ENCODE measurements at regions not wholly inside any gene's neighbourhood (a gene's known extent, or its start where the extent isn't known, plus 50 kb on each side); places are given as distances from the start of the nearest gene placed in this dataset.

DNA sequence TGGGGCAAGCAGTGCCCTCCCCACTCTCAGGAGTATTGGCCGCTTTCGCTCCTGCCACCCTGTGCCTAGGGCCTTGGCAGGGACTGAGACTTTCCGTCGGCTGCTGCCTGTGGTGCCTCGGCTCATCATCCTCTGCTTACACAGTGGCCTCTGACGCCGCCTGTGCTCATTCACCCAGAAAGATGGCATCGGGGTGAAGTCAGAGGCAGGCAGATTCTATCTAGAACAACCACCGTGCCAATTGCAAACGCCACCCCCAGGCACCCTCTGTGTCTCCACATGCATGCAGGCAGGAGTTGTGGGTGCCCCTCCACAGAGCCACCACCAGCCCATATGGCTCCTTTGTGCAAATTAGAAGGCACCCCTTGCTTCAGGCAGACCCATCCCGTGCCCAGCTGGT, 154.2 kb upstream of the GSE1 start:
- no peak overlapping the region for H3K27ac Mint-ChIP-seq
- no peak for ATAC-seq (replicated peaks in 1 of 2)
- H3K9me3 Mint-ChIP-seq, result no peaks in the 10 kb centered on the region

GRCh38 chr16:85459529-85460251, 153.4 kb upstream of the GSE1 start:
- H3K4me1 Mint-ChIP-seq (ENCODE audit: low read depth), result peaks cover 11% of the 10 kb centered on the region
- ATAC-seq (replicated peaks in 1 of 2) (no peak), DNase-seq (no peak)
- no peak overlapping the region for H3K4me3 Mint-ChIP-seq
- no peaks in the 10 kb centered on the region for H3K36me3 Mint-ChIP-seq (ENCODE audit: insufficient read depth in 2 of 2)
- no peak overlapping the region for H3K27ac Mint-ChIP-seq
- H3K27me3 Mint-ChIP-seq (ENCODE audit: low read depth), result peaks cover 23% of the 10 kb centered on the region
- H3K9me3 Mint-ChIP-seq, result no peaks in the 10 kb centered on the region

More for the DNA sequence above, 154.2 kb upstream of the GSE1 start:
- H3K4me1 Mint-ChIP-seq (ENCODE audit: low read depth), result peaks cover 11% of the 10 kb centered on the region
- DNase-seq, result no peak
- H3K27me3 Mint-ChIP-seq (ENCODE audit: low read depth), result peaks cover 22% of the 10 kb centered on the region
- no peak overlapping the region for H3K4me3 Mint-ChIP-seq
- H3K36me3 Mint-ChIP-seq (ENCODE audit: insufficient read depth in 2 of 2), result no peaks in the 10 kb centered on the region

DNA sequence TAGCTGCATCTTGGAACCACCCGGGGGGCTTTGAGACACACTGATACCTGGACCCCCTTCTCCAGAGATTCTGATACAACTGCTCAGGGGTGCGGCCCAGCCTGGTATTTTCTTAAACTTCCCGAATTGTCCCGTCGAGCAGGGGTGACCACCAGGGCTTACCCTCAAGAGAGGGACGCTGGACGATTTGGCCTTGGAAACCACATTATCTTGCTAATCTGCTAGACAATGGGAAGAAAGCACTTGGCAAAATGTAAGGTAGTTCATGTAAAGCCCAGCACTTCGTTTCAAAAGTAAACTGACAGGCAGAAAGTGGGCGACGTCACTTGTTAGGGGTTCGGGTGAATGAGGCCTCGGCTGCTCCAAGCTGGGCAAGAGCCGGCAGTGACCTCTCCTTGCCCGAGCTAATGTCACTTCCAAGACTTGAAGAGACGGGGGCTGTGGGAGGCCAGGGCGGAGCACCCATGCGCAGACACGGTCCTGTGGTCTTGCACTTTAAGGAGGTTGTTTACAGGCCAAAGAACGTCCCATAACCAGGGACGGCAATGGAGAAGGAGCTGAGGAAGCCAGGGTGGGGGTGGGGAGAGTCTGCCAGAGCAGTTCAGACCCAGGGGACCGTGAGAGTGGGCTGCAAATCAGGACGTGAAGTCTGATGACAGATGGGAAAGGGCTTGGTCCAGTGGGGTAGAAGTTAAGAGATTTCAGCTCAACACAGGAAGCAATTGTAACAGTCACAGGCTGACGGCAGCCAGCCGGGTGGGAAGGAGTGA, 152.7 kb upstream of the GSE1 start:
- no peaks in the 10 kb centered on the region for H3K9me3 Mint-ChIP-seq
- ATAC-seq (replicated peaks in 1 of 2) (no peak), DNase-seq (no peak)
- H3K4me3 Mint-ChIP-seq, result no peak overlapping the region
- H3K27me3 Mint-ChIP-seq (ENCODE audit: low read depth), result peaks cover 27% of the 10 kb centered on the region
- H3K4me1 Mint-ChIP-seq (ENCODE audit: low read depth), result peaks cover 11% of the 10 kb centered on the region
- no peaks in the 10 kb centered on the region for H3K36me3 Mint-ChIP-seq (ENCODE audit: insufficient read depth in 2 of 2)
- no peak overlapping the region for H3K27ac Mint-ChIP-seq

DNA sequence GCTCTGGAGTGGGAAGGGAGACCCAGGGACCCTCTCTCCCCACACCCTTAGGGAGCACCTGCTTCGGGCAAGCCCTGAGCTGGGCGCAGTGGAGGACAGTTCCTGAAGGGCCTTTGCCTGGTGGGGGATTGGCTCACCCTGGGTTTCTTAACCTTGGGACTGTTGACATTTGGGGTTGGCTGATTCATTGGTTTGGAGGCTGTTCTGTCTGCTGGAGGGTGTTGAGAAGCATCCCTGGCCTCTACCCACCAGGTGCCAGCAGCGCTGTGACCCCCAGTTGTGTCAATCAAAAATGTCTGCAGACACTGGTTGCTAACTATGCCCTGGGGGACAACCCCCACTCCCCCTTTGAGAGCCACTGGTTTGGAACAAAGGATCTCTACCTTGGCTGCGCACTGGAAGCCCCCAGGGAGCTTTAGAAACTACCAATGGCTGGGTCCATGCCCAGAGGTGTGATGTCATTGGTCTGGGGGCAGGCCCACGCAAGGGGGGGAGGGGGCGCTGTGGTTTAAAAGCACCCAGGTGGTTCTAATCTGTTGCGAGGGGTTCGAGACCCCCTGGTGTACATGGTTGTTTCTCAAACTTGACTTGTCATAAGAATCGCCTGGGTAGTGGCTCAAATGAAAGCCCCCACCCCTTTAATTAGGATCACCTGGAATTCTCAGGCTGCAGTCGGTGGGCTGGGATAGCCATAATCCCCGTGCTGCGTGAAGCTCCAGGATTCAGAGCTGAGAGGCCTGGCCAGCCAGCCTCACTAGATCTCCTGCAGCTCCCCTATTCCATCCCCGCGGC, 151.9 kb upstream of the GSE1 start:
- ATAC-seq (replicated peaks in 1 of 2) (no peak), DNase-seq (no peak)
- Mint-ChIP-seq H3K36me3 (ENCODE audit: insufficient read depth in 2 of 2) (no peaks in the 10 kb centered on the region), H3K4me1 (ENCODE audit: low read depth) (peaks cover 11% of the 10 kb centered on the region), H3K27ac (no peak overlapping the region), H3K9me3 (no peaks in the 10 kb centered on the region), H3K27me3 (ENCODE audit: low read depth) (peaks cover 31% of the 10 kb centered on the region), H3K4me3 (no peak overlapping the region)

- H3K36me3 Mint-ChIP-seq (ENCODE audit: insufficient read depth in 2 of 2), result no peaks in the 10 kb centered on the region
- no peak overlapping the region for H3K27ac Mint-ChIP-seq
- H3K4me1 Mint-ChIP-seq (ENCODE audit: low read depth), result peaks cover 11% of the 10 kb centered on the region
- H3K4me3 Mint-ChIP-seq, result peak overlapping the region; percentile 83 to 85
- ATAC-seq (replicated peaks in 1 of 2) (peak; percentile 41 to 44), DNase-seq (peak in 1 of 2 donors; percentile 14)
- H3K9me3 Mint-ChIP-seq, result no peaks in the 10 kb centered on the region
- H3K27me3 Mint-ChIP-seq (ENCODE audit: low read depth), result peaks cover 31% of the 10 kb centered on the region
These were observed 151.1 kb upstream of the GSE1 start for GRCh38 chr16:85461814-85462713.

- ATAC-seq (replicated peaks in 1 of 2) (peak; percentile 9), DNase-seq (no peak)
- Mint-ChIP-seq H3K36me3 (ENCODE audit: insufficient read depth in 2 of 2) (no peaks in the 10 kb centered on the region), H3K27me3 (ENCODE audit: low read depth) (peaks cover 31% of the 10 kb centered on the region), H3K4me3 (peak overlapping the region; percentile 48 to 56), H3K9me3 (no peaks in the 10 kb centered on the region), H3K27ac (no peak overlapping the region), H3K4me1 (ENCODE audit: low read depth) (peaks cover 11% of the 10 kb centered on the region)
These were observed 150.2 kb upstream of the GSE1 start for GRCh38 chr16:85462714-85463611.

DNA sequence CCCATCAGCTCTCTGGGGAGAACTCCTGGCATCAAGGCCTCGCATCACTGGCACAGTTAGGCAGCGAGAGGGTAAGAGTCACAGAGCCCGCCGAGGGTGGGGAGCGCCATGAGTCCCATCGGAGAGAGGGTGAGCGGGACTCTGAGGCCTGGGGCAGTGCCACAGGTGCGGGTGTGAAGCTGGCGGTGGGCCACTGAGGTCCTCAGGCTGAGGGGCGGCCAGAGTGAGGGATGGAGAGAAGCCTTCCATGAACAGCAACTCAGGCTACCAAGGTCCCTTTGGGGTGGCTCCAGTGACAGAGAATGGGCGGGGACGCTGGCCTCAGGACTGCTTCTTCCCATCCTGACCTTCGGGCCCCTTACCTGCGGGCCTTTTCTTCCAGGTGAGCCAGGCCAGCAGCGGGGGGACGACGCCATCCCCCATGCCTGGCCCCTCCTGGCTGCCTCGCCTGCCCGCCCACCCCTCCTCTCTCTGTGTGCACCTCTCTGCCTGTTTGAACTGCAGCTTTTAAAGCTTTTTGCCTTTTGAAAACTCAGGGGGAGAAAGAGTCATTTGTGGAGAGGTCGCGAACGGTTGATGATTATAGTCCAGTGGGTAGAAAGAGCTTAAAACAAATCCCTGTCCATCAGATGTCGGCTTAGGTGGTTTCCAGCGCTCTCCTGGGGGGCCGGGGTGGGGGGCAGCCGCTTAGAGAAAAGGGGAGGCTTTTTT, 149.3 kb upstream of the GSE1 start:
- no peak overlapping the region for H3K27ac Mint-ChIP-seq
- H3K4me3 Mint-ChIP-seq, result no peak overlapping the region
- no peaks in the 10 kb centered on the region for H3K9me3 Mint-ChIP-seq
- H3K27me3 Mint-ChIP-seq (ENCODE audit: low read depth), result peaks cover 31% of the 10 kb centered on the region
- H3K4me1 Mint-ChIP-seq (ENCODE audit: low read depth), result peaks cover 11% of the 10 kb centered on the region
- no peaks in the 10 kb centered on the region for H3K36me3 Mint-ChIP-seq (ENCODE audit: insufficient read depth in 2 of 2)
- ATAC-seq (replicated peaks in 1 of 2), result no peak
- DNase-seq, result no peak

GRCh38 chr16:85464383-85465305, 148.5 kb upstream of the GSE1 start:
- no peaks in the 10 kb centered on the region for H3K36me3 Mint-ChIP-seq (ENCODE audit: insufficient read depth in 2 of 2)
- no peak overlapping the region for H3K4me3 Mint-ChIP-seq
- no peak for DNase-seq
- ATAC-seq (replicated peaks in 1 of 2), result no peak
- no peak overlapping the region for H3K27ac Mint-ChIP-seq
- no peaks in the 10 kb centered on the region for H3K9me3 Mint-ChIP-seq
- H3K27me3 Mint-ChIP-seq (ENCODE audit: low read depth), result peaks cover 31% of the 10 kb centered on the region
- peaks cover 11% of the 10 kb centered on the region for H3K4me1 Mint-ChIP-seq (ENCODE audit: low read depth)

DNA sequence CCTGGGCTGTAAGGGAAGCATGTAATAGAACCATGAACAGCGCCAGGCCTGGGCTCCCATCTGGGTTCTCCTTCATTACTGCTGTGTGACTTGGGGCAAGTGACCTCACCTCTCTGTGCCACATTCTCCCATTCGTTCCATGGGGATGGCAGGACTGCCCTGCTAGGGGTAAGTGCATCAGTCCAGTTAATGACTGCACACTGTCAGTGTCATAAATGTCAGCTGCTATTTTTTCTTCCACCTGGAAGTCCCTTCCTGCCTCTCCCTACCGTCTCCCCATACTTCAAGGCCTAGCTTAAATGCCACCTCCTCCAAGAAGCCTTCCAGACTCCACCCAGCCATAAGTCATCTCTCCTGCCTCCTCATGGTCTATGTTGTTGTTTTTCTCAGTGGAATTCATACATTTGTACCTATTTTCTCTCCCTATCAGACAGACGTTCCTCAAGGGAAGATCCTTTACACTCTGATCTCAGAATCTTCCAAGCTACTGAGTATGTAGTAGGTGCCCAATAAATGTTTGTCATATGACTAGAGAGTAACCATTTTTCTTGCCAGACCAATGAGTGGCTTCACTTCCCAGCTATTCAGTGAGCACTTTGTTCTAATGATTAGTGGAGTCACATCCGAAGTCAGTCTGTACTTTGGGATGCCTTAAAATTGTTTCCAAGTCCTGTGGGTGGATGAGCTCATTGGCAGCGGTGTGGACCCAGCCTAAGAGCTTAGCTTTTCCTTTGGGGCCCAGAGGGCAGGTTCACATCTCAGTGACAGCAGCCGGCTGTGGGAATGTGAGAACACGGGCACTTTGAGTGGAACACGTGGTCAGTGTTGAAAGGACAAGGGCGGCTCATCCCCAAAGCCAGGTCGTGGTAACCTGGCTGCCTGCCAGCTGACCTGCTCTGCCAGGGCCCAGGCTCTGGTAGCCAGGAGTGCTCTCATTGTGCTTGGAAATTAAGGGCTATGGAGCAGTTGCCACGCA, 147.5 kb upstream of the GSE1 start:
- DNase-seq (no peak), ATAC-seq (replicated peaks in 1 of 2) (no peak)
- Mint-ChIP-seq H3K27me3 (ENCODE audit: low read depth) (peaks cover 27% of the 10 kb centered on the region), H3K4me3 (no peak overlapping the region), H3K36me3 (ENCODE audit: insufficient read depth in 2 of 2) (no peaks in the 10 kb centered on the region), H3K4me1 (ENCODE audit: low read depth) (peaks cover 9% of the 10 kb centered on the region), H3K27ac (no peak overlapping the region), H3K9me3 (no peaks in the 10 kb centered on the region)

GRCh38 chr16:85466304-85466700, 146.8 kb upstream of the GSE1 start:
- H3K36me3 Mint-ChIP-seq (ENCODE audit: insufficient read depth in 2 of 2), result no peaks in the 10 kb centered on the region
- DNase-seq (no peak), ATAC-seq (replicated peaks in 1 of 2) (no peak)
- no peak overlapping the region for H3K4me3 Mint-ChIP-seq
- H3K27me3 Mint-ChIP-seq (ENCODE audit: low read depth), result peaks cover 25% of the 10 kb centered on the region
- H3K27ac Mint-ChIP-seq, result no peak overlapping the region
- peaks cover 6% of the 10 kb centered on the region for H3K4me1 Mint-ChIP-seq (ENCODE audit: low read depth)
- no peaks in the 10 kb centered on the region for H3K9me3 Mint-ChIP-seq

Data from activated T-cell treated with anti-CD3 and anti-CD28 coated beads, Interleukin-2, amount 50 U/mL, for 72 hours (primary cell).